Aorta (tissue), 5 donors: ENCODE measurements at regions not wholly inside any gene's neighbourhood (a gene's known extent, or its start where the extent isn't known, plus 50 kb on each side); places are given as distances from the start of the nearest gene placed in this dataset.
"Not testable (repeated sequence)": the region's sequence is repeated elsewhere in the genome, so short reads cannot be mapped to it uniquely, and the experiment has no call there.

Experiments
- ATAC-seq: fragments of 200-7000 bp; cut with Tn5 transposase; one replicate; pipeline ENCODE4 v1.9.1; 2022; ENCODE audit warnings: moderate library complexity; ENCODE audit not compliant: low FRiP score
- DNase-seq, 2 donors: peaks; one replicate each; pipeline ENCODE4 v3.0.0-alpha.2; 2020
- H3K27ac ChIP-seq, 2 donors: one replicate each; pipeline ENCODE4 v1.5.1; 2013; ENCODE audit warnings: low read length in 2 of 2, mild to moderate bottlenecking in 2 of 2, moderate library complexity in 2 of 2, control low read depth in 1 of 2, inconsistent platforms in 1 of 2, low read depth in 1 of 2
- H3K27me3 ChIP-seq, 2 donors: one replicate each; pipeline ENCODE4 v1.6.1; 2013; ENCODE audit warnings: control low read depth in 1 of 2, low read length in 1 of 2, mild to moderate bottlenecking in 1 of 2, moderate library complexity in 1 of 2; ENCODE audit not compliant: insufficient read depth in 2 of 2, control insufficient read depth in 1 of 2
- H3K36me3 ChIP-seq, 2 donors: one replicate each; pipeline ENCODE4 v1.6.1; 2013; ENCODE audit warnings: control low read depth in 1 of 2, low read length in 1 of 2, mild to moderate bottlenecking in 1 of 2; ENCODE audit not compliant: insufficient read depth in 2 of 2, control insufficient read depth in 1 of 2
- H3K4me1 ChIP-seq, 2 donors: one replicate each; pipeline ENCODE4 v1.6.1; 2013; ENCODE audit warnings: low read length in 2 of 2, control low read depth in 1 of 2, mild to moderate bottlenecking in 1 of 2, moderate library complexity in 1 of 2; ENCODE audit not compliant: insufficient read depth in 2 of 2, control insufficient read depth in 1 of 2
- H3K4me3 ChIP-seq, 2 donors: one replicate each; pipeline ENCODE4 v1.5.1; 2013; ENCODE audit warnings: low read length in 2 of 2, control low read depth in 1 of 2, mild to moderate bottlenecking in 1 of 2
- H3K9me3 ChIP-seq: one replicate; pipeline ENCODE4 v1.6.1; 2013; ENCODE audit warnings: mild to moderate bottlenecking, low read length; ENCODE audit not compliant: control insufficient read depth
- WGBS, 2 donors: extraction: QIAGEN DNeasy Blood & Tissue Kit; methylation state at CpG; one replicate each; pipeline ENCODE4 v1.1.7; 2013; 5-methylcytosine and 5-hydroxymethylcytosine counted together
- intact Hi-C, 2 donors: fragments of 100-400 bp; cut with DNase I; formaldehyde crosslinking; loops; one replicate each; pipeline versions ENCODE4 v1.14.2 to v1.15.0; 2022
- donor health status: healthy with polysubstance abuse.
- donor health status: Bipolar disorder and iron deficiency.
- donor health status: DM: no; HTN: no; CAD: no.
- donor health status: DM: no; HTN: no; CAD: no.
- donor health status: DM: yes; HTN: yes; CAD: no.

- no peaks in the 10 kb centered on the region for H3K36me3 ChIP-seq
- no peaks in the 10 kb centered on the region for H3K9me3 ChIP-seq
- peaks cover 0 to 1% of the 10 kb centered on the region in 2 donors for H3K4me1 ChIP-seq
- no peak for ATAC-seq
- H3K4me3 ChIP-seq: no peak overlapping the region
- no peaks in the 10 kb centered on the region for H3K27me3 ChIP-seq
- intact Hi-C loops: no loop called here
- H3K27ac ChIP-seq: no peak overlapping the region
- DNase-seq: no peak
- WGBS, 2 donors: 91 to 94% methylated on average over 3 of the region's 3 CpGs
Observed at GRCh38 chr12:58323676-58324075, 382.3 kb downstream of the ATP23 start.

GRCh38 chr12:58325561-58325960 is 384.2 kb downstream of the ATP23 start:
- Histone ChIP-seq H3K4me3 (no peak overlapping the region), H3K27ac (no peak overlapping the region), H3K9me3 (no peaks in the 10 kb centered on the region), H3K4me1 (peaks cover 0 to 1% of the 10 kb centered on the region in 2 donors), H3K27me3 (no peaks in the 10 kb centered on the region), H3K36me3 (no peaks in the 10 kb centered on the region)
- intact Hi-C loops: no loop called here
- no peak for ATAC-seq
- 36 to 42% methylated on average over 1 of the region's 1 CpG for WGBS, 2 donors
- no peak for DNase-seq

GRCh38 chr12:58326534-58326933 is 385.2 kb downstream of the ATP23 start:
- intact Hi-C loops: no loop called here
- H3K27ac ChIP-seq: no peak overlapping the region
- H3K4me1 ChIP-seq: peaks cover 0 to 1% of the 10 kb centered on the region in 2 donors
- no peaks in the 10 kb centered on the region for H3K27me3 ChIP-seq
- 93% methylated on average over 3 of the region's 3 CpGs for WGBS, 2 donors
- H3K9me3 ChIP-seq: no peaks in the 10 kb centered on the region
- no peak overlapping the region for H3K4me3 ChIP-seq
- no peaks in the 10 kb centered on the region for H3K36me3 ChIP-seq
- ATAC-seq: no peak
- no peak for DNase-seq

- ATAC-seq, DNase-seq: not testable (repeated sequence)
Observed at GRCh38 chr12:58336581-58337242, 395.3 kb downstream of the ATP23 start.

GRCh38 chr12:58337539-58337938 is 396.2 kb downstream of the ATP23 start:
- H3K4me1 ChIP-seq, H3K27ac ChIP-seq, H3K9me3 ChIP-seq, H3K27me3 ChIP-seq, H3K36me3 ChIP-seq, intact Hi-C loops, H3K4me3 ChIP-seq, DNase-seq, ATAC-seq: not testable (repeated sequence)
- whole genome bisulfite sequencing, 2 donors: 94 to 95% methylated on average over 3 of the region's 3 CpGs

More at GRCh38 chr12:58336581-58337242, 395.3 kb downstream of the ATP23 start:
- H3K9me3 ChIP-seq, H3K27ac ChIP-seq, H3K27me3 ChIP-seq, H3K36me3 ChIP-seq, intact Hi-C loops, H3K4me3 ChIP-seq, H3K4me1 ChIP-seq: not testable (repeated sequence)
- 17 to 18% methylated on average over 2 of the region's 5 CpGs for WGBS, 2 donors

- Histone ChIP-seq H3K4me1 (no peaks in the 10 kb centered on the region), H3K27me3 (no peaks in the 10 kb centered on the region), H3K9me3 (no peaks in the 10 kb centered on the region), H3K4me3 (no peak overlapping the region), H3K27ac (no peak overlapping the region), H3K36me3 (no peaks in the 10 kb centered on the region)
- no peak for DNase-seq
- no peak for ATAC-seq
- WGBS, 2 donors: 71 to 80% methylated on average over 2 of the region's 2 CpGs
- intact Hi-C loops: loop anchor here (10.0 kb wide), 3 partner anchors 743 to 813 kb away; no protein-coding TSS in a partner anchor
Observed at GRCh38 chr12:58341791-58342190, 400.4 kb downstream of the ATP23 start.

GRCh38 chr12:58342736-58343135 is 401.4 kb downstream of the ATP23 start:
- H3K4me3 ChIP-seq: no peak overlapping the region
- no peak overlapping the region for H3K27ac ChIP-seq
- WGBS, 2 donors: 86 to 93% methylated on average over 3 of the region's 3 CpGs
- H3K36me3 ChIP-seq: no peaks in the 10 kb centered on the region
- intact Hi-C loops: loop anchor here (10.0 kb wide), 3 partner anchors 742 to 812 kb away; no protein-coding TSS in a partner anchor
- no peak for ATAC-seq
- no peaks in the 10 kb centered on the region for H3K4me1 ChIP-seq
- no peak for DNase-seq
- no peaks in the 10 kb centered on the region for H3K27me3 ChIP-seq
- H3K9me3 ChIP-seq: no peaks in the 10 kb centered on the region

- Histone ChIP-seq H3K9me3 (peaks cover 3% of the 10 kb centered on the region), H3K27ac (no peak overlapping the region), H3K27me3 (no peaks in the 10 kb centered on the region), H3K4me1 (no peaks in the 10 kb centered on the region), H3K36me3 (no peaks in the 10 kb centered on the region), H3K4me3 (peak overlapping the region; percentile 3 to 26)
- ATAC-seq: no peak
- WGBS, 2 donors: 3 to 4% methylated on average over 7 of the region's 7 CpGs
- DNase-seq: no peak
- intact Hi-C loops: loop anchor here (2.0 to 10.0 kb wide), 7 partner anchors 96 to 821 kb away; no protein-coding TSS in a partner anchor
Observed at GRCh38 chr12:58346032-58346632, 404.8 kb downstream of the ATP23 start.

GRCh38 chr12:58347188-58347587 is 405.8 kb downstream of the ATP23 start:
- Histone ChIP-seq H3K36me3 (no peaks in the 10 kb centered on the region), H3K27ac (no peak overlapping the region), H3K9me3 (peaks cover 3% of the 10 kb centered on the region), H3K27me3 (no peaks in the 10 kb centered on the region), H3K4me3 (no peak overlapping the region), H3K4me1 (no peaks in the 10 kb centered on the region)
- ATAC-seq: no peak
- DNase-seq: no peak
- intact Hi-C loops: loop anchor here (2.0 to 10.0 kb wide), 7 partner anchors 95 to 820 kb away; no protein-coding TSS in a partner anchor
- WGBS, 2 donors: 68 to 81% methylated on average over 2 of the region's 2 CpGs
